HAP-1 (cell line): ENCODE measurements at regions not wholly inside any gene's neighbourhood (a gene's known extent, or its start where the extent isn't known, plus 50 kb on each side); places are given as distances from the start of the nearest gene placed in this dataset.
"Not testable (repeated sequence)": the region's sequence is repeated elsewhere in the genome, so short reads cannot be mapped to it uniquely, and the experiment has no call there.

Source experiments
- DNase-seq, 2 experiments: peaks; one replicate each; pipeline ENCODE4 v3.0.0-alpha.2; 2016 to 2020; ENCODE audit warnings: low spot score in 2 of 2
- H3K27me3 ChIP-seq: fragments of 250-450 bp; sonication (Bioruptor Pico); 2 replicates; pipeline ENCODE4 v1.5.1; 2020; ENCODE audit warnings: low read depth, mild to moderate bottlenecking, moderate library complexity
- H3K36me3 ChIP-seq: fragments of 250-450 bp; sonication (Bioruptor Pico); replicated peaks from 2 replicates; pipeline ENCODE4 v1.5.1; 2020; ENCODE audit warnings: mild to moderate bottlenecking
- H3K4me1 ChIP-seq: fragments of 250-450 bp; sonication (Bioruptor Pico); 2 replicates; pipeline ENCODE4 v1.5.1; 2020; ENCODE audit warnings: mild to moderate bottlenecking
- H3K4me3 ChIP-seq: fragments of 250-450 bp; sonication (Bioruptor Pico); 2 replicates; pipeline ENCODE4 v1.5.1; 2020; ENCODE audit warnings: mild to moderate bottlenecking, moderate library complexity
- H3K9me3 ChIP-seq: fragments of 250-450 bp; sonication (Bioruptor Pico); 2 replicates; pipeline ENCODE4 v1.5.1; 2020; ENCODE audit warnings: mild to moderate bottlenecking, moderate library complexity
- in situ Hi-C: fragments of 300-500 bp; cut with MboI; formaldehyde crosslinking; loops from 3 replicates; pipeline ENCODE4 v1.14.3; 2020; ENCODE audit warnings: low sequenced_read_pairs, inconsistent platforms, mixed read lengths

GRCh38 chr5:68679041-68679440, 414.8 kb upstream of the SLC30A5 start:
- in situ Hi-C loops, result no loop called here

GRCh38 chr5:68680366-68680765, 413.4 kb upstream of the SLC30A5 start:
- in situ Hi-C loops, result no loop called here
- H3K27me3 ChIP-seq, result peaks cover 3% of the 10 kb centered on the region
- no peaks in the 10 kb centered on the region for H3K36me3 ChIP-seq
- H3K4me1 ChIP-seq, result no peaks in the 10 kb centered on the region
- no peak overlapping the region for H3K4me3 ChIP-seq
- no peaks in the 10 kb centered on the region for H3K9me3 ChIP-seq
- DNase-seq, result no peak

More at GRCh38 chr5:68679041-68679440, 414.8 kb upstream of the SLC30A5 start:
- no peaks in the 10 kb centered on the region for H3K36me3 ChIP-seq
- H3K4me1 ChIP-seq, result no peaks in the 10 kb centered on the region
- no peak for DNase-seq
- peaks cover 3% of the 10 kb centered on the region for H3K27me3 ChIP-seq
- H3K4me3 ChIP-seq, result no peak overlapping the region
- H3K9me3 ChIP-seq, result no peaks in the 10 kb centered on the region

GRCh38 chr5:68681929-68682328, 411.9 kb upstream of the SLC30A5 start:
- in situ Hi-C loops, result no loop called here

GRCh38 chr5:68682400-68683160, 411.2 kb upstream of the SLC30A5 start:
- in situ Hi-C loops, result no loop called here
- H3K4me1 ChIP-seq, result no peaks in the 10 kb centered on the region
- DNase-seq, result no peak
- no peaks in the 10 kb centered on the region for H3K36me3 ChIP-seq
- peaks cover 3% of the 10 kb centered on the region; the same call in 1 of the 2 replicates for H3K27me3 ChIP-seq
- H3K9me3 ChIP-seq, result no peaks in the 10 kb centered on the region
- no peak overlapping the region for H3K4me3 ChIP-seq

More at GRCh38 chr5:68681929-68682328, 411.9 kb upstream of the SLC30A5 start:
- Histone ChIP-seq H3K36me3 (no peaks in the 10 kb centered on the region), H3K9me3 (no peaks in the 10 kb centered on the region), H3K27me3 (peaks cover 3% of the 10 kb centered on the region; the same call in 1 of the 2 replicates), H3K4me3 (no peak overlapping the region), H3K4me1 (no peaks in the 10 kb centered on the region)
- DNase-seq, result no peak

GRCh38 chr5:68683632-68684036, 410.2 kb upstream of the SLC30A5 start:
- no peak for DNase-seq
- H3K27me3 ChIP-seq, result no peaks in the 10 kb centered on the region
- in situ Hi-C loops, result no loop called here
- no peak overlapping the region for H3K4me3 ChIP-seq
- H3K9me3 ChIP-seq, result no peaks in the 10 kb centered on the region
- no peaks in the 10 kb centered on the region for H3K4me1 ChIP-seq
- H3K36me3 ChIP-seq, result no peaks in the 10 kb centered on the region

GRCh38 chr5:68685863-68686262, 408.0 kb upstream of the SLC30A5 start:
- Histone ChIP-seq H3K9me3 (no peaks in the 10 kb centered on the region), H3K36me3 (no peaks in the 10 kb centered on the region)

GRCh38 chr5:68688547-68688946, 405.3 kb upstream of the SLC30A5 start:
- Histone ChIP-seq H3K36me3 (no peaks in the 10 kb centered on the region), H3K4me1 (no peaks in the 10 kb centered on the region), H3K4me3 (no peak overlapping the region), H3K27me3 (no peaks in the 10 kb centered on the region), H3K9me3 (no peaks in the 10 kb centered on the region)
- DNase-seq, result no peak
- in situ Hi-C loops, result no loop called here

More at GRCh38 chr5:68685863-68686262, 408.0 kb upstream of the SLC30A5 start:
- in situ Hi-C loops, result no loop called here
- no peak for DNase-seq
- no peaks in the 10 kb centered on the region for H3K4me1 ChIP-seq
- no peak overlapping the region for H3K4me3 ChIP-seq
- no peaks in the 10 kb centered on the region for H3K27me3 ChIP-seq

- H3K9me3 ChIP-seq, result no peaks in the 10 kb centered on the region
- no peaks in the 10 kb centered on the region for H3K4me1 ChIP-seq
- no peak overlapping the region for H3K4me3 ChIP-seq
- DNase-seq, result no peak
- in situ Hi-C loops, result no loop called here
- H3K36me3 ChIP-seq, result no peaks in the 10 kb centered on the region
- H3K27me3 ChIP-seq, result no peaks in the 10 kb centered on the region
Measured at GRCh38 chr5:68689010-68689409, 404.8 kb upstream of the SLC30A5 start.

- H3K9me3 ChIP-seq, H3K36me3 ChIP-seq, in situ Hi-C loops, H3K4me3 ChIP-seq, H3K4me1 ChIP-seq, H3K27me3 ChIP-seq: not testable (repeated sequence)
- DNase-seq, result peak in 1 of 2 experiments; percentile 8
Measured at GRCh38 chr5:68691874-68692273, 401.9 kb upstream of the SLC30A5 start.

GRCh38 chr5:68698025-68698940, 395.5 kb upstream of the SLC30A5 start:
- in situ Hi-C loops, result no loop called here

GRCh38 chr5:68699966-68700365, 393.8 kb upstream of the SLC30A5 start:
- H3K4me1 ChIP-seq, result no peaks in the 10 kb centered on the region
- in situ Hi-C loops, result no loop called here

More at GRCh38 chr5:68698025-68698940, 395.5 kb upstream of the SLC30A5 start:
- DNase-seq, result no peak
- no peak overlapping the region for H3K4me3 ChIP-seq
- H3K36me3 ChIP-seq, result no peaks in the 10 kb centered on the region
- no peaks in the 10 kb centered on the region for H3K27me3 ChIP-seq
- no peaks in the 10 kb centered on the region for H3K4me1 ChIP-seq
- H3K9me3 ChIP-seq, result no peaks in the 10 kb centered on the region

GRCh38 chr5:68707575-68707974, 386.2 kb upstream of the SLC30A5 start:
- no peak for DNase-seq
- Histone ChIP-seq H3K36me3 (no peaks in the 10 kb centered on the region), H3K27me3 (no peaks in the 10 kb centered on the region), H3K9me3 (no peaks in the 10 kb centered on the region), H3K4me1 (no peaks in the 10 kb centered on the region), H3K4me3 (no peak overlapping the region)
- in situ Hi-C loops, result no loop called here

More at GRCh38 chr5:68699966-68700365, 393.8 kb upstream of the SLC30A5 start:
- Histone ChIP-seq H3K36me3 (no peaks in the 10 kb centered on the region), H3K4me3 (no peak overlapping the region), H3K9me3 (no peaks in the 10 kb centered on the region), H3K27me3 (no peaks in the 10 kb centered on the region)
- DNase-seq, result no peak

GRCh38 chr5:68708156-68708841, 385.5 kb upstream of the SLC30A5 start:
- Histone ChIP-seq H3K4me3 (no peak overlapping the region), H3K9me3 (no peaks in the 10 kb centered on the region), H3K4me1 (no peaks in the 10 kb centered on the region), H3K27me3 (no peaks in the 10 kb centered on the region), H3K36me3 (no peaks in the 10 kb centered on the region)
- in situ Hi-C loops, result no loop called here
- no peak for DNase-seq
